ENCODE measurements at regions not wholly inside any gene's neighbourhood (a gene's known extent, or its start where the extent isn't known, plus 50 kb on each side); places are given as distances from the start of the nearest gene placed in this dataset.

DNA sequence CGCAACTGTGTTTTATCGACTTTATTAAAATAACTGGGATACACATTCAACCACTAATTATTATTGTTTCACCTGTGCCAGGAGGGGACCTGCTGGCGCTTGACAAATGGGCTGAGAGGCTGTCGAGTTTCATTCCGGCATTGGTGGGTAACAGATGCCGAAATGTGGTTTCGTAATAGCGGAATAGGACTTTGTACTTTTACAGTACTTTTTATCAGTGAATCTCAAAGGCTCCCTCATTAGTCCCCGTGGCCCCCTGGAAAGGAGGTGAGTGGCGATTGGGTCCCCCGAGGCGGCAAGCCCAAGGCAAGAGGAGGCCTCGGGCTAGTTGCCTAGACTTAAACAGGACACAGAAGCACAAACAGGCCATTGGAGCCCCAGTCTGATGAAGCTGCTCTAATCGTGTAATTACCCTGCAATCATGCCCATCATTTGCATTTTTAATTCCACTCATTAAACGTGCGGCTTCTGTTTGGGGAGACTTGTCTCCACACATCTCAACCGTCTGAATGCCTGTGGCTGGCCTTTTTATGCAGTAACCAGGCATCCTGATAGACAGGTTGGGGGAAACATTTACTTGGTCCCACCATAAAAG, 193.2 kb downstream of the INO80D start:
- no peak for DNase-seq (ENCODE audit: low read depth)
- no peak for TF ChIP-seq CTCF (IDR thresholded peaks at IDR 0.05; ENCODE audit: control insufficient read depth, insufficient read depth, low read depth, low read length, missing control alignments)
- no peak overlapping the region for H3K4me3 ChIP-seq (ENCODE audit: control insufficient read depth, low read depth, low read length)

GRCh38 chr2:205892251-205892655, 193.7 kb downstream of the INO80D start:
- DNase-seq (ENCODE audit: low read depth): no peak
- TF ChIP-seq CTCF (IDR thresholded peaks at IDR 0.05; ENCODE audit: control insufficient read depth, insufficient read depth, low read depth, low read length, missing control alignments): no peak
- H3K4me3 ChIP-seq (ENCODE audit: control insufficient read depth, low read depth, low read length): no peak overlapping the region

DNA sequence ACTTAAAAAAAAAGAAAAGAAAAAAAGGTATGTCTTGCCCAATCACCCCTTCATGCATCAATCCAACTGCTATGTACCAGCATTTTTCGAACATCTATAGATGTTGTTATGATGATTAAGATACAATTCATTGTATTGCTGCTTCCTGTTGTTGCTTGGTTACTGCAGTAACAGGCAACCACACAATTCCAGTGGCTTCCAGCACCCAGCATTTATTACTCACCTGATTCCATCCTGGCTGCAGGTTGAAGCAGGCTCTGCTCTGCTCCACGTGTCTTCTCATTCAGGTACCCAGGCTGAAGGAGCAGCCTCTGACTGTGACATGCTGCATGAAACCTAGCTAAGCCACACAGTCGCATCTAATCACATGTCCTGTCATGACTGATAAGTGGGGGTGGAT, 196.9 kb downstream of the INO80D start:
- no peak overlapping the region for H3K4me3 ChIP-seq (ENCODE audit: control insufficient read depth, low read depth, low read length)
- DNase-seq (ENCODE audit: low read depth): no peak
- TF ChIP-seq CTCF (IDR thresholded peaks at IDR 0.05; ENCODE audit: control insufficient read depth, insufficient read depth, low read depth, low read length, missing control alignments): no peak

GRCh38 chr2:205887637-205888036, 198.3 kb downstream of the INO80D start:
- H3K4me3 ChIP-seq (ENCODE audit: control insufficient read depth, low read depth, low read length): no peak overlapping the region
- no peak for DNase-seq (ENCODE audit: low read depth)
- TF ChIP-seq CTCF (IDR thresholded peaks at IDR 0.05; ENCODE audit: control insufficient read depth, insufficient read depth, low read depth, low read length, missing control alignments): no peak

- peak; percentile 96 for TF ChIP-seq CTCF (IDR thresholded peaks at IDR 0.05; ENCODE audit: control insufficient read depth, insufficient read depth, low read depth, low read length, missing control alignments)
- DNase-seq (ENCODE audit: low read depth): peak; percentile 28
- no peak overlapping the region for H3K4me3 ChIP-seq (ENCODE audit: control insufficient read depth, low read depth, low read length)
Observed at GRCh38 chr2:205885492-205886099, 200.4 kb downstream of the INO80D start.

DNA sequence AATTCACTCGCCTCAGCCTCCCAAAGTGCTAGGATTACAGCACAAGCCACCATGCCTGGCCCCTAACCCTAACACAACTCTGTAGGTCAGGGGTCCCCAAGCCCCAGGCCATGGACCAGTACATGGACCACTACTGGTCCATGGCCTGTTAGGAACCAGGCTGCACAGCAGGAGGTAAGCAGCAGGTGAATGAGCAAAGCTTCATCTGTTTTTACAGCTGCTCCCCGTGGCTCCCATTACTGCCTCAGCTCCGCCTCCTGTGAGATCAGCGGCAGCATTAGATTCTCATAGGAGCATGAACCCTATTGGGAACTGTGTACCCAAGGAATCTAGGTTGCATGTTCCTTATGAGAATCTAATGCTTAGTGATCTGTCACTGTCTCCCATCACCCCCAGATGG, 201.7 kb downstream of the NRP2 start:
- DNase-seq (ENCODE audit: low read depth): no peak
- TF ChIP-seq CTCF (IDR thresholded peaks at IDR 0.05; ENCODE audit: control insufficient read depth, insufficient read depth, low read depth, low read length, missing control alignments): no peak
- H3K4me3 ChIP-seq (ENCODE audit: control insufficient read depth, low read depth, low read length): no peak overlapping the region

Measured in AG09309 (cell line).